ENCODE measurements at regions not wholly inside any gene's neighbourhood (a gene's known extent, or its start where the extent isn't known, plus 50 kb on each side); places are given as distances from the start of the nearest gene placed in this dataset.

DNA sequence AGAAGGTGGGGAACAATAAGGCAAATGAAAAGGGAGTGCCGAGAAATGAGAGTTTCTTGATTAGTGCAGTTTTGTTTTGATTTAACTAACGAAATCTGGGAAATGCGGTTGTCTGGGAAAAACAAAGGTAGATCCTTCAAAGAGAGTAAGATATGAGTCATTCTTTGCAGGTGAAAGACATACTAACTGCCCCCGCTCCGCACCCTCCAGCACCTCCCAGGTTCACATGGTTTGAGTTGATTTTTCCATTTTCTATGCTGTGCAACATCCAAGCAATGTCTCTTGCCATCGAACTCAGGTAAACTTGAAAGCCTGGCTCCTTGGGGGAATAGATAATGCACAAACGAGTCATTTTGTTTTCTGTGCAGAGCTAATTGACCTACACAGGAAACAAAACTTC is 84.1 kb upstream of the KLF12 start:
- H3K36me3 ChIP-seq: no peaks in the 10 kb centered on the region
- DNase-seq: no peak
- H3K27me3 ChIP-seq: no peaks in the 10 kb centered on the region
- no peaks in the 10 kb centered on the region for H3K9me3 ChIP-seq
- H3K27ac ChIP-seq: no peak overlapping the region
- no peaks in the 10 kb centered on the region for H3K4me1 ChIP-seq
- H3K4me3 ChIP-seq: no peak overlapping the region
- TF ChIP-seq, protein P1, sequence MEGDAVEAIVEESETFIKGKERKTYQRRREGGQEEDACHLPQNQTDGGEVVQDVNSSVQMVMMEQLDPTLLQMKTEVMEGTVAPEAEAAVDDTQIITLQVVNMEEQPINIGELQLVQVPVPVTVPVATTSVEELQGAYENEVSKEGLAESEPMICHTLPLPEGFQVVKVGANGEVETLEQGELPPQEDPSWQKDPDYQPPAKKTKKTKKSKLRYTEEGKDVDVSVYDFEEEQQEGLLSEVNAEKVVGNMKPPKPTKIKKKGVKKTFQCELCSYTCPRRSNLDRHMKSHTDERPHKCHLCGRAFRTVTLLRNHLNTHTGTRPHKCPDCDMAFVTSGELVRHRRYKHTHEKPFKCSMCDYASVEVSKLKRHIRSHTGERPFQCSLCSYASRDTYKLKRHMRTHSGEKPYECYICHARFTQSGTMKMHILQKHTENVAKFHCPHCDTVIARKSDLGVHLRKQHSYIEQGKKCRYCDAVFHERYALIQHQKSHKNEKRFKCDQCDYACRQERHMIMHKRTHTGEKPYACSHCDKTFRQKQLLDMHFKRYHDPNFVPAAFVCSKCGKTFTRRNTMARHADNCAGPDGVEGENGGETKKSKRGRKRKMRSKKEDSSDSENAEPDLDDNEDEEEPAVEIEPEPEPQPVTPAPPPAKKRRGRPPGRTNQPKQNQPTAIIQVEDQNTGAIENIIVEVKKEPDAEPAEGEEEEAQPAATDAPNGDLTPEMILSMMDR (IDR thresholded peaks at IDR 0.05): no peak
- intact Hi-C loops (cut with DNase I): no loop called here
- no peak overlapping the region for H3K9ac ChIP-seq (ENCODE audit: low read depth in 2 of 2, low read length in 2 of 2)

DNA sequence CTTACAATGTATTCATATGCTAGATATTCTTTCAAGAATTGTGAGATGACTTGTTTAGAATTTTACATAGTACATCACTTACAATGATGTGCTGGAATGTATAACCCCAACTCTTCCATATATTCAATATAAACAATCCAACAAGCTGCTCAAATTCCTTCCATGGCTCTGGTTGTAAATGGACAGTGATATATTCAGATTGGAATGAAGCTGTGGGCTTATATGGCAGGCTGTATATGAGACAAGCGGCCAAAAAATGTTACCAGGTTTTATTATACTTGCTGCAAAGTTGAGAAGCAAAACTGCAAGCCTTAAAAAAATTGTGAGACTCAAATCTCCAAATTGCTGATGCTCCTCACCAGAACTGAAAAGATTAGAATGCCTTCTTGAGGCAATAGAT is 83.6 kb upstream of the KLF12 start:
- Histone ChIP-seq H3K27ac (no peak overlapping the region), H3K9ac (ENCODE audit: low read depth in 2 of 2, low read length in 2 of 2) (no peak overlapping the region), H3K4me3 (no peak overlapping the region), H3K27me3 (no peaks in the 10 kb centered on the region), H3K9me3 (no peaks in the 10 kb centered on the region), H3K4me1 (no peaks in the 10 kb centered on the region), H3K36me3 (no peaks in the 10 kb centered on the region)
- intact Hi-C loops (cut with DNase I): no loop called here
- DNase-seq: no peak
- TF ChIP-seq, protein P1 (IDR thresholded peaks at IDR 0.05): no peak

DNA sequence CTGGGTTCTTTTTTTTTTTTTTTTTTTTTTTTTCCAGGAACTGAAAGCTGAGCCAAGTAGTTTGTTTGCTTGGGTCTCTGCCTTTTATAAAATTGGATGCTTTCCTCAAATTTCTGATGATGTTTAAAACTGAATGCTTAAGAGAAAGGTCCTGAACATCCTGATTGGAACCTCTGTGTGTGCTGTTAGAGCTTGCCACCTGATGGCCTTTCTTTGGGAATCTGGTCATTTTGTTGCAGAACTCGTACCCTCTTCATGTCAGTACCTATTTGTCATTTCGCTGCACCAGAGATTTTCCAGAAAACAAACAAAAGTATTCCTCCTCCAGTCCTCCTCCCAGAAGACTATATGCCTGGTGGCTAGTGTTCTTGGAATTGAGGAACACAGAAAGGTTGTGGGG is 81.2 kb upstream of the KLF12 start:
- TF ChIP-seq, protein P1 (IDR thresholded peaks at IDR 0.05): no peak
- no peaks in the 10 kb centered on the region for H3K4me1 ChIP-seq
- H3K9ac ChIP-seq (ENCODE audit: low read depth in 2 of 2, low read length in 2 of 2): no peak overlapping the region
- DNase-seq: no peak
- intact Hi-C loops (cut with DNase I): no loop called here
- no peak overlapping the region for H3K27ac ChIP-seq
- H3K36me3 ChIP-seq: no peaks in the 10 kb centered on the region
- no peaks in the 10 kb centered on the region for H3K27me3 ChIP-seq
- H3K9me3 ChIP-seq: no peaks in the 10 kb centered on the region
- no peak overlapping the region for H3K4me3 ChIP-seq

DNA sequence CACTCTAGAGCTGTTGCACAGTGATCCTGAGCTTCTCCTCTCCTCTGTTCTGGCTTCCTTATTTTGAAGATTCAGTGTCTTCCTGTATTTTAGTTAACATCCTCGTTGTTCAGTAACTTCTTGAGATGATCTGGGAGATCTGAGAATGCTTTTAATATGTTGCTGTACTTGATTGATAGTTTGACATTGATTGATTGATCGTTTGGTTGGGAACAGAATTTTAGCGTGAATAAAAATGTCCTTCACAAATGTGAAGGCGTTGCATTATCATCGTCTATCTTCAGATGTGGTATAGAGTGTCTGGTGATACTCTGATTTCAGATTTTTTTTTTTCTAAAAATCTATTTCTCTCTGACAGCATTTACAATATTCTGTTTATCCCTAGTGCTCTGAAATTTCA is 80.1 kb upstream of the KLF12 start:
- no peaks in the 10 kb centered on the region for H3K9me3 ChIP-seq
- H3K27ac ChIP-seq: no peak overlapping the region
- intact Hi-C loops (cut with DNase I): no loop called here
- no peak for DNase-seq
- no peak overlapping the region for H3K9ac ChIP-seq (ENCODE audit: low read depth in 2 of 2, low read length in 2 of 2)
- no peaks in the 10 kb centered on the region for H3K27me3 ChIP-seq
- no peak overlapping the region for H3K4me3 ChIP-seq
- no peaks in the 10 kb centered on the region for H3K36me3 ChIP-seq
- TF ChIP-seq, protein P1 (IDR thresholded peaks at IDR 0.05): no peak
- no peaks in the 10 kb centered on the region for H3K4me1 ChIP-seq

DNA sequence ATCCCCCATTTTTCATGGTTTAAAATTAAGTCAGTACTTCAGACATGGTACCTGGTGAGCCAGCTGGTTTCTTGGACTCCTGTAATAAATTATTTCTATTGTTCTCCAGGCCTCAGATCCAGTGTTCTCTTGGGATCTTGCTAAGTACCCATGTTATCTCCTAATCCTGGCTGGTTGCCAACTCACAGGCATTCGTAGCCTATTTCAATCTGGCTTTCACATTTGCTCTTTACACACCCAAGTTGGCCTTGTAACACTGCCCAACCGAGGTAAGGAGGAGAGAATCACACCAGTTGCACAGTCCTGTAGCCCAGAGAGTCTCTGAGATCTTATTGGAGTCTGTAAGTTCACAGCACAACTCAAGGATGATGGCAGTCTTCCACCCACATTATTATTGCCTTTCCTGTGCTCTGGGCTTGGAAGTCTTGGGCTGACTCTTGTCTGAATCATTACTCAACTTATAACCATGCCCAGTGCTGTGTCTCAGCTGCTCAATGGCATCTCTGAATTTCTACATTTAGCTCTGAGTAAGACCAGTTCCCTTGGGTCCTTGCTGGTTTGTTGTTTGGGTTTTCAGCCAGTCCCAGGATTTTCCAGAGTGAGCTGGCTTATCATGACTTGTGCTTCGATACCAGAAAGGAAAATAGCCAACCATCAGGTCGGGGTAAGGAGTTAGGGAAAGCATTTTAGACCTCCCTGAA is 76.6 kb upstream of the KLF12 start:
- Histone ChIP-seq H3K4me3 (no peak overlapping the region), H3K4me1 (no peaks in the 10 kb centered on the region), H3K9ac (ENCODE audit: low read depth in 2 of 2, low read length in 2 of 2) (no peak overlapping the region), H3K9me3 (no peaks in the 10 kb centered on the region), H3K27ac (no peak overlapping the region), H3K36me3 (no peaks in the 10 kb centered on the region), H3K27me3 (no peaks in the 10 kb centered on the region)
- intact Hi-C loops (cut with DNase I): no loop called here
- no peak for DNase-seq
- TF ChIP-seq, protein P1 (IDR thresholded peaks at IDR 0.05): no peak

Data from colonic mucosa (tissue), 4 donors.